Upper lobe of left lung (tissue), 6 donors: ENCODE measurements at regions not wholly inside any gene's neighbourhood (a gene's known extent, or its start where the extent isn't known, plus 50 kb on each side); places are given as distances from the start of the nearest gene placed in this dataset.
A peak's percentile ranks its signal among the peaks of the same experiment; 100 is the strongest.
"Not testable (repeated sequence)": the region's sequence is repeated elsewhere in the genome, so short reads cannot be mapped to it uniquely, and the experiment has no call there.

Experiments
- ATAC-seq, 2 donors: fragments of 200-7000 bp; cut with Tn5 transposase; one replicate each; pipeline ENCODE4 v1.9.1; 2022; ENCODE audit warnings: mild to moderate bottlenecking in 2 of 2, moderate library complexity in 2 of 2; ENCODE audit not compliant: low FRiP score in 2 of 2
- DNase-seq, 2 donors: peaks; one replicate each; pipeline ENCODE4 v3.0.0-alpha.2; 2019 to 2020
- H3K27ac ChIP-seq, 4 donors: fragments of 200-600 bp; sonication (generic); one replicate each; pipeline ENCODE4 v1.5.1; 2016 to 2019
- H3K27me3 ChIP-seq, 4 donors: fragments of 200-600 bp; sonication (generic); one replicate each; pipeline ENCODE4 v1.5.1; 2017 to 2019
- H3K36me3 ChIP-seq, 4 donors: fragments of 200-600 bp; sonication (generic); one replicate each; pipeline ENCODE4 v1.5.1; 2016 to 2019
- H3K4me1 ChIP-seq, 4 donors: fragments of 200-600 bp; sonication (generic); one replicate each; pipeline ENCODE4 v1.5.1; 2018 to 2019
- H3K4me3 ChIP-seq, 4 donors: fragments of 200-600 bp; sonication (generic); one replicate each; pipeline ENCODE4 v1.5.1; 2017 to 2019; ENCODE audit warnings: mild to moderate bottlenecking in 2 of 4, moderate library complexity in 1 of 4
- H3K9me3 ChIP-seq, 4 donors: fragments of 200-600 bp; sonication (generic); one replicate each; pipeline ENCODE4 v1.5.1; 2018 to 2019
- EP300 ChIP-seq, 4 donors: sonication (generic); formaldehyde crosslinking; IDR thresholded peaks; one replicate each; pipeline ENCODE4 v1.5.1; 2017; ENCODE audit warnings: antibody characterized with exemption in 4 of 4, control low read depth in 2 of 4
- POLR2A ChIP-seq, 4 donors: fragments of 450-650 bp; IDR thresholded peaks; one replicate each; pipeline ENCODE4 v1.5.1; 2016 to 2017; ENCODE audit warnings: antibody characterized with exemption in 4 of 4, mild to moderate bottlenecking in 2 of 4
- POLR2AphosphoS5 ChIP-seq, 2 donors: sonication (generic); formaldehyde crosslinking; IDR thresholded peaks; one replicate each; pipeline ENCODE4 v1.5.1; 2017; ENCODE audit warnings: antibody characterized with exemption in 2 of 2
- WGBS, 2 donors: methylation state at CpG; one replicate each; pipeline ENCODE4 v1.1.5; 2017 to 2018; 5-methylcytosine and 5-hydroxymethylcytosine counted together
- TF ChIP-seq, protein P1 (sequence below), 6 experiments: fragments of 450-650 bp in 4 of 6; fragments of 200-600 bp in 2 of 6; sonication (generic) in 2 of 6; IDR thresholded peaks; one replicate each; pipeline ENCODE4 v1.5.1; 2016 to 2019; ENCODE audit warnings: antibody characterized with exemption in 6 of 6
- donor health status: DM: no; HTN: no; CAD: no; lungs with moderate emphysema.
- donor health status: DM: no; HTN: yes; CAD: no; lungs with severe emphysema.

DNA sequence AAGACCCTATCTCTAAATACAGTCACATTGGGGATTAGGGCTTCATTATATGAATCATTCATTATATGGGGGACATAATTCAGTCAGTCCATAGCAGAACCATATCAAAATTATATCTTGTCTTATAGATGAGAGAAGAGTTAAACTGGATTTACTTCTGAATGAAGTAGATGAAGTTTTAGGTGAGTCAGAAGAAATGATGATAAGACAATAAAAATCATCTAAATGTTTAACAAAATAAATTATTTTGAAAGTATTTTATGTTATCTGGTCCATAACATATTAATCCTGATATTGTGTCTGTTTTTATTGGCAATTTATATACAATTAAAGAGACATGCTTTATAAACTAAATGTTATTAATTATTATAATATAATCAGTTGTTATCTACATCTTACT lies 76.9 kb upstream of the EFCAB3 start:
- no peak overlapping the region for H3K4me3 ChIP-seq
- no peak for DNase-seq
- H3K27me3 ChIP-seq: no peaks in the 10 kb centered on the region
- H3K9me3 ChIP-seq: peaks cover 0 to 4% (median 0%) of the 10 kb centered on the region in 4 donors
- no peak for ATAC-seq
- no peak overlapping the region for H3K27ac ChIP-seq
- H3K36me3 ChIP-seq: no peaks in the 10 kb centered on the region
- H3K4me1 ChIP-seq: no peaks in the 10 kb centered on the region
- TF ChIP-seq EP300 (IDR thresholded peaks at IDR 0.05) (no peak), POLR2A (IDR thresholded peaks at IDR 0.05) (no peak), POLR2AphosphoS5 (IDR thresholded peaks at IDR 0.05) (no peak)
- TF ChIP-seq, protein P1, sequence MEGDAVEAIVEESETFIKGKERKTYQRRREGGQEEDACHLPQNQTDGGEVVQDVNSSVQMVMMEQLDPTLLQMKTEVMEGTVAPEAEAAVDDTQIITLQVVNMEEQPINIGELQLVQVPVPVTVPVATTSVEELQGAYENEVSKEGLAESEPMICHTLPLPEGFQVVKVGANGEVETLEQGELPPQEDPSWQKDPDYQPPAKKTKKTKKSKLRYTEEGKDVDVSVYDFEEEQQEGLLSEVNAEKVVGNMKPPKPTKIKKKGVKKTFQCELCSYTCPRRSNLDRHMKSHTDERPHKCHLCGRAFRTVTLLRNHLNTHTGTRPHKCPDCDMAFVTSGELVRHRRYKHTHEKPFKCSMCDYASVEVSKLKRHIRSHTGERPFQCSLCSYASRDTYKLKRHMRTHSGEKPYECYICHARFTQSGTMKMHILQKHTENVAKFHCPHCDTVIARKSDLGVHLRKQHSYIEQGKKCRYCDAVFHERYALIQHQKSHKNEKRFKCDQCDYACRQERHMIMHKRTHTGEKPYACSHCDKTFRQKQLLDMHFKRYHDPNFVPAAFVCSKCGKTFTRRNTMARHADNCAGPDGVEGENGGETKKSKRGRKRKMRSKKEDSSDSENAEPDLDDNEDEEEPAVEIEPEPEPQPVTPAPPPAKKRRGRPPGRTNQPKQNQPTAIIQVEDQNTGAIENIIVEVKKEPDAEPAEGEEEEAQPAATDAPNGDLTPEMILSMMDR (IDR thresholded peaks at IDR 0.05): no peak

DNA sequence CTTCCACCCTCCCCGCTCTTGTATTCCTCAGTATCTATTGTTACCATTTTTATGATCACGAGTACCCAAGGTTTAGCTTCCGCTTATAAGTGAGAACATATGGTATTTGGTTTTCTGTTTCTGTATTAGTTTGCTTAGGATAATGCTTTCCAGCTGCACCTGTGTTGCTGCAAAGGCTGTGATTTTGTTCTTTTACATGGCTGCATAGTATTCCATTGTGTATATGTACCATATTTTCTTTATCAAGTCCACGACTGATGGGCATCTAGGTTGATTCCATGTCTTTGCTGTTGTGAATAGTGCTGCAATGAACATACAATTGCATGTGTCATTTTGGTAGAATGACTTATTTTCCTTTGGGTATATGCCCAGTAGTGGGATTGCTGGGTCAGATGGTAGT lies 79.7 kb upstream of the EFCAB3 start:
- ATAC-seq (no peak), DNase-seq (no peak)
- no peaks in the 10 kb centered on the region for H3K36me3 ChIP-seq
- TF ChIP-seq POLR2A (IDR thresholded peaks at IDR 0.05) (no peak), EP300 (IDR thresholded peaks at IDR 0.05) (no peak), POLR2AphosphoS5 (IDR thresholded peaks at IDR 0.05) (no peak)
- TF ChIP-seq, protein P1 (IDR thresholded peaks at IDR 0.05): no peak
- H3K27ac ChIP-seq: no peak overlapping the region
- no peaks in the 10 kb centered on the region for H3K27me3 ChIP-seq
- peaks cover 0 to 4% (median 0%) of the 10 kb centered on the region in 4 donors for H3K9me3 ChIP-seq
- H3K4me1 ChIP-seq: no peaks in the 10 kb centered on the region
- 88 to 92% methylated on average over 4 of the region's 4 CpGs for WGBS, 2 donors
- H3K4me3 ChIP-seq: no peak overlapping the region

DNA sequence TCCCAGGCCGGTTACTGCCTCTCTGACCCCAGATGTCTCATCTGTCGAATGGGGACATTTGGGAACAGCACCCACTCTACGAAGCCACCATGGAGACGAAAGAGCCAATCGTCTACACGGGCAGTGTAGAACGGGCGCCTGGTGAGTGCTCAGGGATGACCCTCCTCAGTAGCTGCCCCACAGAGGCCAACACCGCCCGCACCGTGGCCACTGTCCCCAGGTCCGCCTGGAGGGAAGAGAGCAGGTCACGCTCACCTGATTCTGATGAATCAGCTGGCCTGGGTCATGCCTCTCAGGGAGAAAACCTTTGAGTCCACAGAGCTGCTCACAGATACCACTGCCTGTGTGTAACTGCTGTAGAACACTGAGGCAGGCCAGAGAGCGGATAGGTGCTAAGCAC lies 105.1 kb upstream of the EFCAB3 start:
- not testable (repeated sequence) for H3K9me3 ChIP-seq, H3K4me3 ChIP-seq, H3K36me3 ChIP-seq, H3K27me3 ChIP-seq, H3K4me1 ChIP-seq, H3K27ac ChIP-seq, ATAC-seq
- DNase-seq: peak in 1 of 2 donors; percentile 32
- 100% methylated on average over 1 of the region's 14 CpGs; no CpG with 5 or more reads in 1 of the 2 donors for WGBS, 2 donors

DNA sequence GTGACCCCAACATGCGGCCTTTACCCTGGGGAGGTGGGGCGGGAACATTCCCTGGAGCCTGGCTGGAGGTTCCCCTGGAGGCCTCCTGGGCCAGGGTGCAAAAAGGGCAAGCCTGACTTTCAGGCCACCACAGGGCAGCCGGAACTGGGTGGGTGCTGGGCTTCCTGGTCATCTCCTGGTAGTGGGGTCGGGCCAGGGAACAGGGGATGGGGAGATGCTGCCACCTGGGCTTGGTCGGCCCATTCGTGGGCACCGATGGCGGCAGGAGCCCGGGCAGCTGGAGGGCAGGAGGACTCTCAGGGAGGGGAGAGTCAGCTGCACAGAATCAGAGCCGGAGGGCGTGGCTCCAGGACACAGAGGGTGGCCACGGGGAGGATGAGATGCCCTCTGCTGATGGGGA lies 112.0 kb upstream of the EFCAB3 start:
- not testable (repeated sequence) for H3K36me3 ChIP-seq, ATAC-seq, H3K27ac ChIP-seq, H3K9me3 ChIP-seq, H3K4me1 ChIP-seq, H3K27me3 ChIP-seq, H3K4me3 ChIP-seq
- no CpG with 5 or more reads among the region's 12 CpGs for WGBS, 2 donors
- DNase-seq: peak in 1 of 2 donors; percentile 51

DNA sequence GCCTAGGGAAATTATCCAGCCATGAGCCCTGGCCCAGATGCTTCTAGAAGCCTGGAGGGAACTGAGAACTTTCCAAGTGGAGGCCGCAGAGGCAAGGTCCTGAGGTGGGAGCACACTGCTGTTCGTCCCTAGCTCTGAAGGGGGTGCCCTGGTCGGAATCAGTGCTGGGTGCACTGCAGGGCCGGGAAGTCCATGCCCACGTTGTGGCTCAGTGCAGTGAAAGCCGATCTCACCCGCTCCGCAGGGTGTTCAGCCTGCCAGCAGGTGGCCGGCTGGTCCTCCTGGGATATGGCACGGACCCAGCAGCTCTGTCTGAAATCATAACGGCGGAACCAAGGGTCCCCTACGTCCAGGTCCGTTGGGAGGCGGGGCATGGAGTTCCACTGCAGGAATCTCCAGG lies 115.4 kb upstream of the EFCAB3 start:
- not testable (repeated sequence) for ATAC-seq

DNA sequence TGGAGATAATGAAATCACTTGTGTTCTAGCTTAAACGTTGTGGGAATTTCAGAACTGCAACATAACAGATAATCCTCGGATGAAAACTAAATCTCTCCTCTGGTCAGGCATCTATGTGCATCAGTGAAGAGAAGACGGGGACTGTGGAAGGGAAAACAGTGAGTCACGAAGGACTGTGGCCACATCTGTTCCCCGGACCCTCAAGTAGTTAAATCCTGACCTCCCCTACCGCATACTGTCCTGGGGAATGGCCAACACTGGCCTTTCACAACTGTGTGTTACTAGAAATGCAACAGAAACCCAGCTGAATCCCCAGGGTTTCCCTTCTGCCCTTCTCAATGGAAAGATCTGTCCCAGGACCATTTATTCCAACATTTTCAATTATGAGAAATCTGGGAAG lies 124.6 kb upstream of the EFCAB3 start:
- not testable (repeated sequence) for ATAC-seq
- 56 to 64% methylated on average over 6 of the region's 6 CpGs for WGBS, 2 donors

More for the DNA sequence above, 115.4 kb upstream of the EFCAB3 start:
- DNase-seq, H3K4me1 ChIP-seq, H3K27ac ChIP-seq, H3K9me3 ChIP-seq, H3K36me3 ChIP-seq, H3K27me3 ChIP-seq, H3K4me3 ChIP-seq: not testable (repeated sequence)
- no CpG with 5 or more reads among the region's 15 CpGs for WGBS, 2 donors

DNA sequence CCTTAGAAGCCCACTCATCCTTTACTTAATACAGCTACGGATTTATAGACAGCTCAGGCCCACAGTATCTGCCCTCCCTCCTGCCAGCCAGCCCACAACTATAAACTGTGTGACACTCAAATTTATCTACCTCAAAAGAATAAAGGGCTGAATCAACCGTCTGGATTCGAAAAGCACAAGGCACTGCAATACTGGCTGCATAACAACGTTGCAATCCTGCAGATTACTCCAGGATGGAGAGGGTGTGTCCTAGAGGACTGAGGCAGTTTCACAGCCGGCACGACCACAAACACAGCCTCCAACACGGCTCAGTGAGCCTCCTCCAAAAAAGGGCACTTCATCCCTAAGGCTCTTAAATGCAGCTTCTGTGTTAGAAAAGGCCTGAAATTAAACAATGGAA lies 138.3 kb upstream of the EFCAB3 start:
- WGBS, 2 donors: 33 to 36% methylated on average over 7 of the region's 7 CpGs
- ATAC-seq, DNase-seq, H3K36me3 ChIP-seq, H3K27ac ChIP-seq, H3K27me3 ChIP-seq, H3K4me1 ChIP-seq, H3K4me3 ChIP-seq, H3K9me3 ChIP-seq: not testable (repeated sequence)

More for the DNA sequence above, 124.6 kb upstream of the EFCAB3 start:
- not testable (repeated sequence) for H3K9me3 ChIP-seq, H3K4me3 ChIP-seq, H3K27me3 ChIP-seq, DNase-seq, H3K27ac ChIP-seq, H3K36me3 ChIP-seq, H3K4me1 ChIP-seq

DNA sequence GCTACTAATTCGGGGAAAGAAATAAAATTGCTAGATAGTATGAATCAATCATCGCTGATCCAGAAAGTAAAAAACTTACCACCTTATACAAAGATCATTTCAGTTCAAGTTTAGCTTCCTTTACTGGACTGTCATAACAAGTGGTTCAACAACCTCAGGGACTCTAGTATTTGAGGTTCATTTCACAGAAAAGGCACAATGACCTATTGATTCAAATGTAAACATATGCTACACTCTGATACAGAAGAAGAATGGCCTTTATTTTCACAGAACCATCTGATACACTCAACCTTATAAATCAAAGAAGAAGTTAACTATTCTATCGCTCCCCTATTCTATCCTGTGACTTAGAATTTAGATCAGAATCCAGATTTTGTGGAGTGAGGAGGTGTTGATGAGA lies 140.8 kb upstream of the EFCAB3 start:
- H3K36me3 ChIP-seq, H3K27ac ChIP-seq, H3K9me3 ChIP-seq, ATAC-seq, H3K27me3 ChIP-seq, H3K4me3 ChIP-seq, DNase-seq, H3K4me1 ChIP-seq: not testable (repeated sequence)
- WGBS, 2 donors: 59 to 71% methylated on average over 3 of the region's 3 CpGs

DNA sequence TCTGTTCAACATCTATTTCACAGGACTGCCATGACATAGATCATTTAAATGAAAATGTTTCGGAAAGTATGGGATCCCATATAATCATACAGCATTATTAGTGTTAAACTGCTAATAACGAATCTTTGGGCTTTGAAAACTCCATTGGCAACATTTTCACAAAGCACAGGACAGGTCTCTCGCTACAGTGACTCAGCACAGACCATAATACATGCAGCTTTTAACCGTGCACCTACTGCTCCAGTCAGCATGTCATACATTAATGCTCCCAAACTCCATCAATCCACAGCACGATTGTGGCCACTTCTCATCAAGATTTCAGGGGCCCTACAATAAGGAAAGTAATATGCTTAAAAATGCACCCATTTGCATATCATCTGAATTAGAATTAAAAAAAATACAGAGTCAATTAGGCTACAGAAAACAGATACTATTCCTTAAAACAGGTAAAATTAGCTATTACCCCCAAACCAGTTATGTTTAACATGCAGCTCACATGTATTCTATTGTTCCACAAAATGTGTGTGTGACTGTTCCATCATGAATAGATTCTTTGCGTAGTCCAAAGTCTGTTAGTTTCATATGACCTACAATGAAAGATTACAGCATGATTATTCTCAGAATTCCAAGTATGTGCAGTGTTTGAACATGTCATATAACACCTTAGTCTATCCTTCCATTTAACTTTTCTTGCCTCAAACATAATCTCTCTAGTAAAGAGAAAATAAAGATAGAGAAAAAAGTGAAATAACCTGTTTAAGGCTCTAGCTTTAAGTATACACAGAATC lies 141.6 kb upstream of the EFCAB3 start:
- not testable (repeated sequence) for ATAC-seq, H3K4me1 ChIP-seq, H3K9me3 ChIP-seq, H3K27ac ChIP-seq, H3K4me3 ChIP-seq, H3K36me3 ChIP-seq, H3K27me3 ChIP-seq, DNase-seq
- WGBS, 2 donors: 65 to 70% methylated on average over 6 of the region's 6 CpGs

DNA sequence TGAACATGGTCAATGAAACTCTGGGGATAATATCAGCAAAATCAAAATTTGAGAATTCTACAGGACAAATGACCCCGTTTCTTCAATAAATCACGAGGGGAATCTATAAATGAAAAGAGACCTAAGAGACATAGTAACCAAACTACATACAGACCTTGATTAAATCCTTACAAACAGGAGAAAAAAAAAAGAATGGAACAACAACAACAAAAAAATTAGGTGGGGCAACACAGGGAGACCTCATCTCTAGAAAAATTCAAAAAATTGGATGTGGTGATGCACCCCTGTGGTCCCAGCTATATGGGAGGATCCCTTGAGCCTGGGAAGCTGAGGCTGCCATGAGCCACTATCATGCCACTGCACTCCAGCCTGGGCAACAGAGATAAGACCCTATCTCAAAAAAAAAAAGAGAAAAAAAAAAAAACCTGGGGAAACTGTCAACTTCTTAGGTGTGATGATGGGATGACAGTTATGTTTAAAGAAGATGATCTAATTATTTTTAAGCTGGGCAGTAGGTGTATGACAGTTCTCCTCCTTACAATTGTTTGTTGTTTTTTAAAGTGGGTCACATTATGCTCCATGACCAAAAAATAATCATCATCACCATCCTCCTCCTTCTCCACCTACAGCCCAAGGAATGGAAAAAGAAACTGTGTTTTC lies 146.4 kb upstream of the EFCAB3 start:
- 86 to 88% methylated on average over 2 of the region's 2 CpGs for WGBS, 2 donors
- not testable (repeated sequence) for DNase-seq, H3K4me3 ChIP-seq, H3K27me3 ChIP-seq, ATAC-seq, H3K9me3 ChIP-seq, H3K27ac ChIP-seq, H3K36me3 ChIP-seq, H3K4me1 ChIP-seq

DNA sequence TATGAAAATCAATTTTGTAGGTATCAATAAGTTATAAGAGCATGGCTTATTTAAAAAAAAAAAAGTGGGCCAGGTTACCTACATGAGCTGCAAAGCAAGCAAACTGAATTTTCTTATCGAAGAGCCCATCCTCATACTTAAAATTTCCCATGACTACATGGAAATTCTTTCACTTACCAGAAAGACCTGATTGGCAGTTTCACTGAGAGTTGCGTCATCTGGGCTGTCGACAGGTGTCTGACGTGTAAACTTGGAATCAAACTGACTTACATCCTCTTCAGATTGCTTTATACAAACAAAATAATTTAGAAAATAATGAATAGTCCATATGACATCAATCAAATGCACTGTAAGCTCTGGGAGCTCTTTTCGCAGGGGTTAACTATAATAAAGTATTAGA lies 149.1 kb upstream of the EFCAB3 start:
- not testable (repeated sequence) for H3K9me3 ChIP-seq, H3K27me3 ChIP-seq, ATAC-seq, H3K4me1 ChIP-seq, H3K36me3 ChIP-seq, H3K4me3 ChIP-seq, H3K27ac ChIP-seq
- peak in 1 of 2 donors; percentile 41 for DNase-seq
- whole genome bisulfite sequencing, 2 donors: 42 to 53% methylated on average over 4 to 5 of the region's 5 CpGs
